ENCODE measurements at regions not wholly inside any gene's neighbourhood (a gene's known extent, or its start where the extent isn't known, plus 50 kb on each side); places are given as distances from the start of the nearest gene placed in this dataset.

GRCh38 chr2:54392555-54393324 is 63.4 kb upstream of the SPTBN1 start:
- DNase-seq (ENCODE audit: low spot score) = no peak

DNA sequence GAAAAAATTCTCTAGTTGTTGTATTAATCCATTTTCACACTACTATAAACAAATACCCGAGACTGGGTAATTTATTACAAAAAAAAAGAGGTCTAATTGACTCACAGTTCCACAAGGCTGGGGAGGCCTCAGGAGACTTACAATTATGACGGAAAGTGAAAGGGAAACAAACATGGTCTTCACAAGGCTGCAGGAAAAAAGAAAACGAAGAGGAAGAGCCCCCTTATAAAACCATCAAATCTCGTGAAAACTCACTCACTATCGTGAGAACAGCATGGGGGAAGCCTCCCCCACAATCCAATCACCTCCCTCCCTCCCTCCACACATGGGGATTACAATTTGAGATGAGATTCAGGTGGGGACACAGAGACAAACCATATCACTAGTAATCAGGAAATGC is 61.7 kb upstream of the SPTBN1 start:
- no peak for DNase-seq (ENCODE audit: low spot score)

- no peak for DNase-seq (ENCODE audit: low spot score)
Measured at GRCh38 chr2:54396107-54396506, 60.0 kb upstream of the SPTBN1 start.

GRCh38 chr2:54396798-54397197 is 59.3 kb upstream of the SPTBN1 start:
- no peak for DNase-seq (ENCODE audit: low spot score)

DNA sequence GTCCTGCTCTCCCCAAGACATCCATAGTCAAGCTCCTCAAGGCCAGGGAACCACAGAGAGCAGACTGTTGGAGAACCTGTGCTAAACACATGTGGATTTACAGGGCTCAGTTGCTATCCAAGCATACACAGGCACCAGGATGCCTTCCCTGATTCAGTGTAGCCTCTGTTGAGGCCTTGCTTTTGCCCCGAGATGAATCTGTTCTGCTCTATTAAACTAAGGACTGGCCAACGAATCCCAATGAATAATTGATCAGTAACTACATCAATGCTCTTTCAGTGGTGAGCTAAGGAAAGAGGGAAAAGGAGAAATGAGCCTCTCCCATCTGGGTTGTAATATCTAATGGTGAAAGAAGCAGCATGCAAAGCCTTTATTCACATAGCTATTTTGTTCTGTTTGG is 58.7 kb upstream of the SPTBN1 start:
- no peak for DNase-seq (ENCODE audit: low spot score)

- no peak for DNase-seq (ENCODE audit: low spot score)
Measured at GRCh38 chr2:54401554-54401953, 54.6 kb upstream of the SPTBN1 start.

GRCh38 chr2:54402350-54402749 is 53.8 kb upstream of the SPTBN1 start:
- DNase-seq (ENCODE audit: low spot score) = no peak

DNA sequence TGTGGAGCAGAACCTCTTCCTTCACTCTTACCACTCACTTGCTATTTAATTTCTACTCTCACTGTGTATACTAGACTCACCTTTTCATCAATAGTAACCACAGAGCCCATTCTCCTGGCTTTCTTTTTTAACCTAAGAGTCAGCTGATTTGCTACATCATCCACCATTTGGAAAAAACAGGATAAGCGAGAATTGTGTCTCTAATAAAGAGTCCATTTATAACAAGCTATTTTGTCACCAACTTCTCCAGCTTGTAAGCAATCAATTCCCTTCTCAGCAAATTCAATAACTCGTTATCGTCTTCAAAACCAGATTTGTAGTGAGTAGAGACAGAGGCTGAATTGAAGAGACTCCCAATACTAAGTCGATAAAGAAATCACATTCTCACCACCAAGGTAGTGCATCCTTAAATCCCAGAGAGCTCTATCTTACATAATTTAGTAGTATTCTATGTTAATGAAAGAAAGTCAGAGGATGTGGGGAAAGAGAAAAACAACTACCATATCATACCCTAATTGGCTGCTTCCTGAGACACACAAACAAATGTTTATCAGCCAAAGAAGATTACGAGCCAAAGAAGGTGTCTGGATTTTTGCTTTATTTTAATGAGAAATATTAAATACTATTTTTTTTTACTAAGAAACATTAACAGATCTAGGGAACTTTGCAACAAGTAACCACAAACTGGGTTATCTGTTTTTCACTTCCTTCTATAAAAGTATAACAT is 52.5 kb upstream of the SPTBN1 start:
- DNase-seq (ENCODE audit: low spot score) = no peak

DNA sequence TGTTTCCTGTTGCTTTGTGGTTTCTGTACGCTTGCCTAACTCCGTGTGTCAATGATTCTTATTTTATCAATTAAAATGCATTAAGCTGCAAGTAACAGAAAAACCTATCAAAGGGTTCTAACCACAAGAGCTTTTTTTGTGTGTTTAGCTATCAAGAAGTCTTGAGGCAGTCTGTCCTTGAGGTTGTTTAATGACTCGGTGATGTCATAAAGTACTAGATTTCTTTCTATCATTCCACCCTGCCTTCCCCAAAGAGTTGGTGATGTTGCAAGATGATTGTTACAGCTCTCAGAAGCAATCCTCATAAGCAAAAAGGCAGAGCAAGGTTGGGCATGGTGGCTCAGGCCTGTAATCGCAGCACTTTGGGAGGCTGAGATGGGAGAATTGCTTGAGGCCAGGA is 51.9 kb upstream of the SPTBN1 start:
- DNase-seq (ENCODE audit: low spot score) = peak; percentile 34

DNA sequence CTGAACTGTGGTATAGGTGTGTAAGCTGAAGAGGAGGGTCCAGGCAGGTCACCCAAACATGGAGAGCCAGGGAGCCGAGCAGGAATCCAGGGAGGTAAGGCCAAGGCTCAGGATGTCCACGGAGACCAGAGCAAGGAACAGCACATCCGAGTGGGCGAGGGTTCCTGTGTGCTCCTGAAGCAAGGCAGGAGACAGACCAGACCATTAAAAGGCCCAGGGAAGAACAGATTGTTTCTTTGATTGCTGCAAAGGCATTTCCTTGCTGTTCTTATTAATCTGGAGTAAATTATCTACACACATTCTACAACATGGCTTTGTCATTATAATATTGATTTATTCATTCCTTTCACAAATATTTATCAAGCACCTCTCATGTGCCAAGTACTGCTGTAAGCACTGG is 50.1 kb upstream of the SPTBN1 start:
- DNase-seq (ENCODE audit: low spot score) = no peak
